NCI-H2196 (cell line): ENCODE measurements at regions not wholly inside any gene's neighbourhood (a gene's known extent, or its start where the extent isn't known, plus 50 kb on each side); places are given as distances from the start of the nearest gene placed in this dataset.
"Not testable (repeated sequence)": the region's sequence is repeated elsewhere in the genome, so short reads cannot be mapped to it uniquely, and the experiment has no call there.

ENCODE experiments used
- DNase-seq: peaks from one replicate; lab custom pipeline; 2025; ENCODE audit not compliant: unreplicated experiment; lab: John Stamatoyannopoulos, UW

- DNase-seq: no peak
Observed at GRCh38 chr5:158606233-158606632, 493.5 kb downstream of the EBF1 start.

DNA sequence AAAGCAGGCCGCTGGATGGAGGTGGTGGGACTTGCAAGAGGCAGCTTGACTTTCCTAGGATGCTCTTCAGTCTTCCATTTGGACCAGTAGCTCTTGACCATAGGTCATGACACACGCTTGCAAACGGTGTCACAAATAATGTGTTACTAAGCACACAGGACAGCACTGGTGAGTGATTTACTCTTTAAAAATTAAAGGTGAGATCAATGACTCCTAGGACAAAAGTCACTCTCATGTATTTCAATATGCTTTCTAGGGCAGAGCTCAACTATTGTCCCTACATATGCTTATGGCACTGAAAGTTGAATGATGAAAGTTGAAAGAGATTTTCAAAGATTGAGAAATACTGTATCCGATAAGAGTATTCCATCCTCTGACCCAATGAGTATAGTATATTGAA lies 496.7 kb downstream of the EBF1 start:
- DNase-seq: no peak

- DNase-seq: no peak
Observed at GRCh38 chr5:158601118-158601517, 498.6 kb downstream of the EBF1 start.

DNA sequence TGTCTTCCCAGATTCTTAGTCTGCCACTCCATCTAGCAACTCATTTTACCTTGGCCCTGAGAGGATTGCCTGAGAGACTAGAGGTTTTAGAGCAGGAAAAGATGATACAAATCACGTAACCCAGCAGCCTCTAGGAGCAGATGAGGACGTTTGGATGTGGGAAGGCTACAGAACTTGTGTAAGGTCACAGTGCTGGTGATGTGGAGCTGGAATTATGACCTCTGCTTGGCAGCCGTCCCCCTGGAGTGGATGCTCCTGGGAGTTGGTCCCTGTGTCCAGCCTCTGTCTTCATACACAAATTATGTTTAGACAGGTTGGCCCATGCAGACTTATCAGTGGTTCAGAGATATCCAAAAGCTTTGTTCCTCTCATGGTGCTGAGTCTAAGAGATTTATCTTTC lies 499.0 kb downstream of the EBF1 start:
- DNase-seq: no peak

DNA sequence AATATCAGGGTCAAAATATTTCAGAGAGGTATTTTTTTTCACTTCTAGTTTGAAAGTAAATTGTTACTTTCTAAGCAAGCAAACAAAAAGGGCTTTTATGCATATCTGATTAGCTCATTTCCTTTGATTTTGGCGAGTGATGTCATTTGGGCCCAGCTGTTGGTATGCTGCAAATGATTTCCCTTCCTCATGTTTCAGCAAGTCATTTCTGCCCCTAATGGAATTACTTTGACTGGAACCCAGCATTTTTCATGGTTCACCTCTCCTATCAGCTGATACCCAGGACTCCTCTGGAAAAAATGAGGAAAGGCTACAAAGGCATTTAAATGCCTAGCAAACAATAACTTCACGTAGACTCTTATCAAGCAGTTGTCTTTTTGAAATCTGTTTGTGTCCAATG lies 500.6 kb downstream of the EBF1 start:
- DNase-seq: no peak

GRCh38 chr5:158594595-158595242 lies 505.0 kb downstream of the EBF1 start:
- no peak for DNase-seq

- DNase-seq: no peak
Observed at GRCh38 chr5:158593925-158594324, 505.8 kb downstream of the EBF1 start.

GRCh38 chr5:158591301-158591863 lies 508.3 kb downstream of the EBF1 start:
- DNase-seq: no peak

- DNase-seq: no peak
Observed at GRCh38 chr5:158590746-158591300, 508.9 kb downstream of the EBF1 start.

GRCh38 chr5:158589939-158590338 lies 509.8 kb downstream of the EBF1 start:
- no peak for DNase-seq

DNA sequence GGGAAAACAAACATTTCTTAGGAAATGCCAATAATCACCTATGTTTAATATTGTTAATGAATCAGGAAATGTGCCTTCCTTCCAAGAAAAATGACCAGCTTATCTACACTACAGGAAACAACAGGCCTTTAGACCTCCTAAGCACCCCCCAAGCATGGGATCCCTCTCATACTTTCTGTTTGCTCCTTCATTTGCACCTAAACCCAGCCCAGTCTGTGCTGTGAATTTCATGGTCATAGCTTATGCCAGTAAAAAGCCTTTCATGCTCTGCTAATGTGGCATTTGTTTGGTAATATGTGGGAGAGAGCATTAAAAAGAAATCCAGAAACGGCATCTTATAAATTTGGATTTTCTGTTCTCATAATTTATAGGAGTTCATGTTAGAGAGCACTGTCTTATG lies 511.1 kb downstream of the EBF1 start:
- no peak for DNase-seq

DNA sequence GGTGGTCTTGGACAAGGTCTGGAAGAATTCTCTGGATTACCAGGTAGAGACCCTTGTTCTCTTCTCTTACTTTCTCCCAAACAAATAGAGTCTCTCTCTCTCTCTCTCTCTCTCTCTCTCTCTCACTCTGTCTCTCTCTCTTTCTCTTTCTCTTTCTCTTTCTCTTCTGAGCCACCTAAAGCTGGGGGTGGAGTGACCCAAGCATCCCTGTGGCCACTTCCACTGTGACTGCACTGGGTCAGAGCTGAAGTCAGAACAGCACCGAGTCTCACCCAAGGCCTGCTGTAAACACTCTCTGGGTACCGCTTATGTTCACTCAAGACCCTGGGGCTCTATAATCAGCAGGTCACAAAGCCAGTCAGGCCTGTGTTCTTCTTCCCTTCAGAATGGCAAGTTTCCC lies 513.7 kb downstream of the EBF1 start:
- no peak for DNase-seq

- not testable (repeated sequence) for DNase-seq
Observed at GRCh38 chr5:158582669-158583068, 517.0 kb downstream of the EBF1 start.

GRCh38 chr5:158573829-158574228 lies 525.9 kb downstream of the EBF1 start:
- no peak for DNase-seq

- DNase-seq: no peak
Observed at GRCh38 chr5:158570502-158570901, 529.2 kb downstream of the EBF1 start.

DNA sequence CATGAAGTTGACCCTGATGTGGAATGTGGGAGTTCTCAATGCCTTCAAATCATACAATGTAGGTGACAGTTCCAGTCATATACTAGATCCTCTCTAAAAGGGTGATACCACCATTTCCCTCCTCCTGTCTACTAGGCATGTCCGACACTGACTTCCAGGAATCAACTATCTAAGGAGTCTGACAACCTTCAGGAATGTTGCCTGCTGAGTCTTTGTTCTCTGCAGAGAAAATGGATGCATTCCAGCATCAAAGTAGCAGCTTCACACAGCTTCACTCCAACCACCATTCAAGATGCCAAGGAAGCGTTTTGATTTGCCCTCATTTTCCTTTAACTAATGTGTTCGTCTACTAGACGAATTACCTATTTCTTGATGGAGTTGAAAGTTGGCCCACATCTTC lies 530.2 kb downstream of the EBF1 start:
- DNase-seq: no peak

GRCh38 chr5:158565017-158565789 lies 534.5 kb downstream of the EBF1 start:
- DNase-seq: no peak

- DNase-seq: no peak
Observed at GRCh38 chr5:158563760-158564390, 535.8 kb downstream of the EBF1 start.

- no peak for DNase-seq
Observed at GRCh38 chr5:158561562-158562190, 538.0 kb downstream of the EBF1 start.

GRCh38 chr5:158560170-158560569 lies 539.5 kb downstream of the EBF1 start:
- DNase-seq: no peak

GRCh38 chr5:158559643-158560042 lies 540.1 kb downstream of the EBF1 start:
- DNase-seq: no peak
